GM12872 (cell line): ENCODE measurements at regions not wholly inside any gene's neighbourhood (a gene's known extent, or its start where the extent isn't known, plus 50 kb on each side); places are given as distances from the start of the nearest gene placed in this dataset.

ENCODE experiments used
- TF ChIP-seq, protein P1 (sequence below): IDR thresholded peaks from 3 replicates; pipeline ENCODE4 v1.5.1; 2011; ENCODE audit warnings: low read depth, mild to moderate bottlenecking, low read length, moderate library complexity; ENCODE audit not compliant: insufficient read depth

DNA sequence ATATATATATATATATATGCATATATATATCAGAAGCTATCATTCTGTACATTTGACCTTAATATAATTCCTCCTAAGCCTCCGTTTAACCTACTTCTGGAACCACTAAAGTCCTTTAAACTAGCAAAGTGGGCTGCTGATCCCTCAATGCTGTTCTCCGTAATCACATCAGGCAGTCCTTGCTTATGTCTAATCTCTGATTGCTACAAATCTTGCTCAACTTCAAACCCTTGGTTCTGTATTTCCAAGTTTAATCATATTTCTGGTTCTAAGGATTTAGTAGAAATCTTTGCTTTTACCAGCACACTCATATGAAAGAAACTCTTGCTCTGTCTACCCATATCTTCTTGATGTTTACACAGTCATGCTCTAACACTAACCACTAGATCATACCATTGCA is 91.5 kb upstream of the GALNT13 start:
- TF ChIP-seq, protein P1, sequence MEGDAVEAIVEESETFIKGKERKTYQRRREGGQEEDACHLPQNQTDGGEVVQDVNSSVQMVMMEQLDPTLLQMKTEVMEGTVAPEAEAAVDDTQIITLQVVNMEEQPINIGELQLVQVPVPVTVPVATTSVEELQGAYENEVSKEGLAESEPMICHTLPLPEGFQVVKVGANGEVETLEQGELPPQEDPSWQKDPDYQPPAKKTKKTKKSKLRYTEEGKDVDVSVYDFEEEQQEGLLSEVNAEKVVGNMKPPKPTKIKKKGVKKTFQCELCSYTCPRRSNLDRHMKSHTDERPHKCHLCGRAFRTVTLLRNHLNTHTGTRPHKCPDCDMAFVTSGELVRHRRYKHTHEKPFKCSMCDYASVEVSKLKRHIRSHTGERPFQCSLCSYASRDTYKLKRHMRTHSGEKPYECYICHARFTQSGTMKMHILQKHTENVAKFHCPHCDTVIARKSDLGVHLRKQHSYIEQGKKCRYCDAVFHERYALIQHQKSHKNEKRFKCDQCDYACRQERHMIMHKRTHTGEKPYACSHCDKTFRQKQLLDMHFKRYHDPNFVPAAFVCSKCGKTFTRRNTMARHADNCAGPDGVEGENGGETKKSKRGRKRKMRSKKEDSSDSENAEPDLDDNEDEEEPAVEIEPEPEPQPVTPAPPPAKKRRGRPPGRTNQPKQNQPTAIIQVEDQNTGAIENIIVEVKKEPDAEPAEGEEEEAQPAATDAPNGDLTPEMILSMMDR = no peak

DNA sequence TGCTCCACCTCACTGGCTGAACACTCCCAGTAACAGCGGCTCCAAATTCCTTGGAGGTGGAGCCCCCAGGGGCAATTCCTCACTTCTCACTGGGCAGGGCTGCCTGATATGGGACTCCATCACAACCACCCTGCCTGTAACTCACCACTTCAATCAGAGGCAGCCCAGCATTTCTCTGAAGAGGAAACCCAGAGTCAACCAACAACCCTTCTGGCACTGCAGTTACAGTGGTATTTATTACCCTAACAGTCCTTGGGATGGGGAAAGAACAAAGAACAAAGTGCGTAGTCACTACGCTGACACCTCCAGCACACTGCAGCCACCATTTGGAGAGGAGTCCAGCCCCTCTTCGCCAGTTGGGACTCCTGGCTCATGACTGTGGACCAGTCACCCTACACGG is 85.7 kb upstream of the GALNT13 start:
- TF ChIP-seq, protein P1 = no peak

DNA sequence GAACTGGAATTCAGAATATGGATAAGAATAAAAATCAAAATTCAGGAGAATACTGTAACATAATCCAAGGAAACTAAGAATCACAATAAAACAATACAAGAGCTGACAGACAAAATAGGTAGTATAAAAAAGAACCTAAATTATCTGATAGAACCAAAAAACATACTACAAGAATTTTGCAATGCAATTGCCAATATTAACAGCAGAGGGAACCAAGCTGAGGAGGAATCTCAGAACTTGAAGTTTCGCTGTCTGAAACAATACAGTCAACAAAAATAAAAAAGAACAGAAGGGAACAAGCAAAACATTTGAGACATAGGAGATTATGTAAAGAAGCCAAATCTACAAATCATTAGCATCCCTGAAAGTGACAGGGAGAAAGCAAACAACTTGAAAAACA is 84.1 kb upstream of the GALNT13 start:
- TF ChIP-seq, protein P1 = no peak

DNA sequence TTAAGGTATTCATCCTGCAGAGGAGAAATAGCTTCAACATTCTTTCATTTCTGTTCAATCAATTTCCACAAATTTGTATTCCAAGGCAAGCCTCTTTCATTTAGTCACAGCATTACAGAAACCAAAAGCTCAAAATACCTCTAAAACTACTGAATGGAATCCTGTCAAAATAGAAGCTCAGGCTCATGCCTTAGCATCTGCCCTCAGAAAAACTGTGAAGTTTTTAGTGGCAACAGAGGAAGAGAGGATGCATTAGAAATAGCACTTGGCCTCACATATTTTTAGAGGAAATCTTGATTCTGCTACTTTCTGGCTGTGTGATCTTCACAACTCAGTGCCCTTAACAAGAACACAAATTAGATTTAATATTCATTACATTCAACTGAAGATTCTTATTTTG is 69.1 kb upstream of the GALNT13 start:
- TF ChIP-seq, protein P1 = no peak

DNA sequence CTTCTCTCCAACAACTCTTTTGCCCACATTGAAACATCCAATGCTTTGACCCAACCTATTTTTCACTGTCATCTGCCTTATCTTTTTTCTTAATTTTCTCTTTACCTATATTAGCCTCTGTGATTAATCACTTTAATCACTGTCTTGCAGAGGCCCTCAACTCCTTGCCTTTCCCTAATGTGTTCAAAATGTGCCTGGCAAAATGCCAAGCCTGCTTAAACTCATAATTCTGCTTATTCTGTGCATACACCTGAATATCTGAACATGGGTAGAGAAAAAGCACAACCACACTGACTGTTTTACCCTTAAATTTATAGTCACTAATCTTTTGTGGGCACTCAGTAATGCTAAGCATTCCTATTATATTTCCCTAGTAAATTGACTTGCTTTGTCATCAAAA is 63.0 kb upstream of the GALNT13 start:
- TF ChIP-seq, protein P1 = no peak

DNA sequence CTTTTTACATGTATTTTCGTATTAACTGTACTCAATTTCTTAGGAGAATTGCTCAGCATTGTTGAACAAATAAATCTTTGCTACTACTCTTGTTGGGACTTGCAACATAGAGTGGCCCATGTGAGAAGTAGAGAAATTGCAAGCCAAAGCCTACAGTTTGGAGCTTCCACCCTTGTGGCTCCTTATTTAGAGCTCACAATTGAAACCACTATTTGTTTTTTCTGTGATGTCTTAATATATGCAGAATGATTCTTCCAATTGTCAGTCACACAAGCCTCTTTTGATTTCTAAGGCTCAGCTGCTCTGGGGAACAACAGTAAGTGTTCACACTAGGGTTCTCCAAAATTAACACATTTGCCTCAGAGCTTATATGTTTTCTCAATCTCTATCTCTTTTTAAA is 60.2 kb upstream of the GALNT13 start:
- TF ChIP-seq, protein P1 = no peak

DNA sequence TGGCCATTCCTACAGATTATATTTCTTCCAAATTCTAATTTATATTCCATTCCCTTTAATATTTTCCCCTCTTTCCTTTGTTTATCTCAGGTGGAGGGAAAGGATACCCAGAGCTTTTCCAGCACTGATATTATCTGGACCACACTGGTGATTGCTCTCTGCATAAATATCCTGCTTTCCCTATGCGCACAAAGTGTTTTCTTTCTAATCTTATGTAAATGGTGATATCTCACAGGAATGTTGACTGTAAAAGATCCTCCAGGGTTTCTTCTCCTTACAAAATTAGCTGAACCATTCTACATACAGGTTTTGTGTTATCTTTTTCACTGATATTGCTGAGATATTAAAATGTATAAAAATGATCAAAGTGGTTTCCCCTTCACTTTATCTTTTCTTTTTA is 59.1 kb upstream of the GALNT13 start:
- TF ChIP-seq, protein P1 = no peak

DNA sequence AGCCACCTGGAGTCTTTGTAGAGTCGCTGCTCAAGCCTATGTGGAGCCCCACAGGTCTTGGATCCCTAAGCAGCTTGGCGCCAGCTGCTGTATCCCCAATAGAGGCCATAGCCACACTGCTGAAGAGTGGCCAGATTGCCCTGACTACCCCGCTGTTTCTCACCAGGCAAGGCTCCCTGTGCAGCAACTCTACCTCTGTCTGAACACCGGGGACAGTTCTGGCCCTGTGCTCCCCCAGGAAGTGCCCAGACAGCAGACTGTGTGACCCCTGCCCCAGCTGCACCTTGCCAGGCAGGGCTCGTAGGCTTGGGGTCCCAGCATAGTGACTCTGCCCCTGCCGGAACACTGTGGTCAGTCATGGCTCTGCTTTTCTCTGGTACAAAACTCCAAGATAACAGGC is 53.5 kb upstream of the GALNT13 start:
- TF ChIP-seq, protein P1 = no peak
